Body of pancreas (tissue), 4 donors: ENCODE measurements at regions not wholly inside any gene's neighbourhood (a gene's known extent, or its start where the extent isn't known, plus 50 kb on each side); places are given as distances from the start of the nearest gene placed in this dataset.

Experiments
- POLR2A ChIP-seq, 3 donors: fragments of 450-650 bp; IDR thresholded peaks; one replicate each; pipeline ENCODE4 v1.6.1; 2016; ENCODE audit warnings: antibody characterized with exemption in 3 of 3, mild to moderate bottlenecking in 2 of 3
- TF ChIP-seq, protein P1 (sequence below), 7 experiments: fragments of 450-650 bp in 4 of 7; fragments of 200-600 bp in 3 of 7; sonication (generic) in 3 of 7; IDR thresholded peaks; one replicate each; pipeline ENCODE4 v1.5.1; 2016 to 2019; ENCODE audit warnings: antibody characterized with exemption in 7 of 7

DNA sequence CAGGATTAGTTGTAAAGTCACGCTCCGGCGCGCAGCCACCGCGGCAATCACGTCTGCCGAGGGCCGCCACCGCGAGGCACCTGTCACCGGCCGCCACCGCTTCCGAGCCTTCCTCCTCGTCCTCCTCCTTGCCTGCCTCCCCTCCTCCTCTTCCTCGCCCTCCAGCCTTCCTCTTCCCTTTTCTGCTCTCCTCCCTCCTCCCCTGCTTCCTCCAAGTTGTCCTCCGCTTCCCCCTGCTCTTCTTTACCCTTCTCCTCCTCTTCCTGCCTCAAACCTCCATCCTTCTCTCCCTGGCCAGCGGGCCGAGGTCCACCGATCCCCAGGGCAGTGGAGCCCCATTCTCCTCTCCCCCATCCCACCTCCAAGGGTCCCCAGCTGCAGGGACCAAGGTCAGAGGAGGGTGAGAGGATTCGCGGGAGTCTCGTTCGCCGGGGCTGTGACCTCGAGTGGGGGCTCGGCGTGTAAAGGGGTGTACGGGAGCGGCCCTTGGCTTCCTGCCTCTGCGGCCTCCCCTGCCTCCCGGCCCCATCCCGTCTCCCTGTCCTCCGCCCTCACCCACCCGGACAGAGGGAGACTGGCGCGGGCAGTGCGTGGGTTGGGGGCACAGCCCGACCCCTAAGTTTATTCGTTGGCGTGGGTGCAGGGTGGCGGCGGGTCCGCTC lies 89.5 kb upstream of the PAX2 start:
- TF ChIP-seq POLR2A (IDR thresholded peaks at IDR 0.05): no peak
- TF ChIP-seq, protein P1, sequence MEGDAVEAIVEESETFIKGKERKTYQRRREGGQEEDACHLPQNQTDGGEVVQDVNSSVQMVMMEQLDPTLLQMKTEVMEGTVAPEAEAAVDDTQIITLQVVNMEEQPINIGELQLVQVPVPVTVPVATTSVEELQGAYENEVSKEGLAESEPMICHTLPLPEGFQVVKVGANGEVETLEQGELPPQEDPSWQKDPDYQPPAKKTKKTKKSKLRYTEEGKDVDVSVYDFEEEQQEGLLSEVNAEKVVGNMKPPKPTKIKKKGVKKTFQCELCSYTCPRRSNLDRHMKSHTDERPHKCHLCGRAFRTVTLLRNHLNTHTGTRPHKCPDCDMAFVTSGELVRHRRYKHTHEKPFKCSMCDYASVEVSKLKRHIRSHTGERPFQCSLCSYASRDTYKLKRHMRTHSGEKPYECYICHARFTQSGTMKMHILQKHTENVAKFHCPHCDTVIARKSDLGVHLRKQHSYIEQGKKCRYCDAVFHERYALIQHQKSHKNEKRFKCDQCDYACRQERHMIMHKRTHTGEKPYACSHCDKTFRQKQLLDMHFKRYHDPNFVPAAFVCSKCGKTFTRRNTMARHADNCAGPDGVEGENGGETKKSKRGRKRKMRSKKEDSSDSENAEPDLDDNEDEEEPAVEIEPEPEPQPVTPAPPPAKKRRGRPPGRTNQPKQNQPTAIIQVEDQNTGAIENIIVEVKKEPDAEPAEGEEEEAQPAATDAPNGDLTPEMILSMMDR (IDR thresholded peaks at IDR 0.05): no peak
